Body of pancreas (tissue), 4 donors: ENCODE measurements at regions not wholly inside any gene's neighbourhood (a gene's known extent, or its start where the extent isn't known, plus 50 kb on each side); places are given as distances from the start of the nearest gene placed in this dataset.

Experiments
- CTCF ChIP-seq, 7 experiments: fragments of 450-650 bp in 4 of 7; fragments of 200-600 bp in 3 of 7; sonication (generic) in 3 of 7; IDR thresholded peaks; one replicate each; pipeline ENCODE4 v1.5.1; 2016 to 2019; ENCODE audit warnings: antibody characterized with exemption in 7 of 7
- POLR2A ChIP-seq, 3 donors: fragments of 450-650 bp; IDR thresholded peaks; one replicate each; pipeline ENCODE4 v1.6.1; 2016; ENCODE audit warnings: antibody characterized with exemption in 3 of 3, mild to moderate bottlenecking in 2 of 3

GRCh38 chr2:173751245-173751975 lies 213.8 kb downstream of the SP3 start:
- TF ChIP-seq POLR2A (IDR thresholded peaks at IDR 0.05): no peak
- TF ChIP-seq CTCF (IDR thresholded peaks at IDR 0.05): no peak
